Adrenal gland (tissue), 9 donors: ENCODE measurements at regions not wholly inside any gene's neighbourhood (a gene's known extent, or its start where the extent isn't known, plus 50 kb on each side); places are given as distances from the start of the nearest gene placed in this dataset.

Experiments used
- DNase-seq, 7 donors: peaks; one replicate each; pipeline ENCODE4 v3.0.0-alpha.2; 2019 to 2020
- H3K27ac ChIP-seq, 5 donors: fragments of 200-600 bp; sonication (generic) in 4 of 5; 1 replicate in 3 of 5; 2 replicates in 2 of 5; pipeline versions ENCODE4 v1.5.1 to v1.8.0; 2016 to 2020; ENCODE audit warnings: mild to moderate bottlenecking in 1 of 5
- H3K27me3 ChIP-seq: fragments of 200-600 bp; 2 replicates; pipeline ENCODE4 v1.8.0; 2021
- H3K36me3 ChIP-seq, 2 donors: fragments of 200-600 bp; replicated peaks in 1 of 2; 1 replicate in 1 of 2; 2 replicates in 1 of 2; pipeline versions ENCODE4 v1.5.1 to v1.8.0; 2018 to 2022
- H3K4me1 ChIP-seq, 2 donors: fragments of 200-600 bp; replicated peaks in 1 of 2; 1 replicate in 1 of 2; 2 replicates in 1 of 2; pipeline versions ENCODE4 v1.5.1 to v1.8.0; 2018 to 2021
- H3K4me3 ChIP-seq, 4 donors: fragments of 200-600 bp; sonication (generic) in 3 of 4; one replicate each; pipeline ENCODE4 v1.5.1; 2016 to 2018
- H3K9me3 ChIP-seq, 3 donors: fragments of 200-600 bp; sonication (generic) in 1 of 3; replicated peaks in 1 of 3; 1 replicate in 2 of 3; 2 replicates in 1 of 3; pipeline versions ENCODE4 v1.5.1 to v1.8.0; 2016 to 2021
- CTCF ChIP-seq, 6 experiments: fragments of 450-650 bp in 4 of 6; fragments of 200-600 bp in 2 of 6; sonication (generic) in 1 of 6; IDR thresholded peaks; 1 replicate in 5 of 6; 2 replicates in 1 of 6; pipeline versions ENCODE4 v1.5.1 to v1.8.0; 2016 to 2021; ENCODE audit warnings: antibody characterized with exemption in 6 of 6, mild to moderate bottlenecking in 2 of 6, moderate library complexity in 1 of 6
- POLR2A ChIP-seq, 2 donors: fragments of 450-650 bp; IDR thresholded peaks; one replicate each; pipeline ENCODE4 v1.6.1; 2017; ENCODE audit warnings: antibody characterized with exemption in 2 of 2, mild to moderate bottlenecking in 2 of 2, moderate library complexity in 1 of 2
- WGBS, 4 donors: extraction: QIAGEN DNeasy Blood & Tissue Kit in 2 of 4; methylation state at CpG; one replicate each; pipeline versions ENCODE4 v1.1.5 to v1.1.7; 2013 to 2017; 5-methylcytosine and 5-hydroxymethylcytosine counted together
- intact Hi-C, 2 donors: fragments of 100-400 bp; cut with DNase I; formaldehyde crosslinking; loops; one replicate each; pipeline versions ENCODE4 v1.14.1 to v1.15.0; 2022 to 2023
- donor health status: healthy with polysubstance abuse.
- donor health status: Bipolar disorder and iron deficiency.
- donor health status: DM: yes; HTN: yes; CAD: no.
- donor health status: DM: no; HTN: no; CAD: no.
- donor health status: DM: no; HTN: no; CAD: no.

- H3K27me3 ChIP-seq = no peaks in the 10 kb centered on the region
Observed at GRCh38 chr7:98463837-98464557, 63.1 kb upstream of the BAIAP2L1 start.

GRCh38 chr7:98462911-98463633 is 62.2 kb upstream of the BAIAP2L1 start:
- no peaks in the 10 kb centered on the region for H3K36me3 ChIP-seq
- no peaks in the 10 kb centered on the region for H3K27me3 ChIP-seq
- no peak overlapping the region for H3K4me3 ChIP-seq
- WGBS, 4 donors = 42 to 49% (median 45%) methylated on average over 9 of the region's 9 CpGs
- intact Hi-C loops = no loop called here
- no peaks in the 10 kb centered on the region for H3K4me1 ChIP-seq
- DNase-seq = no peak
- no peak overlapping the region for H3K27ac ChIP-seq
- no peak for TF ChIP-seq CTCF (IDR thresholded peaks at IDR 0.05)
- no peak for TF ChIP-seq POLR2A (IDR thresholded peaks at IDR 0.05)
- H3K9me3 ChIP-seq = no peaks in the 10 kb centered on the region

More at GRCh38 chr7:98463837-98464557, 63.1 kb upstream of the BAIAP2L1 start:
- no peak for TF ChIP-seq POLR2A (IDR thresholded peaks at IDR 0.05)
- no peak for TF ChIP-seq CTCF (IDR thresholded peaks at IDR 0.05)
- H3K4me1 ChIP-seq = no peaks in the 10 kb centered on the region
- no peak overlapping the region for H3K4me3 ChIP-seq
- intact Hi-C loops = no loop called here
- DNase-seq = no peak
- H3K36me3 ChIP-seq = no peaks in the 10 kb centered on the region
- 75 to 77% (median 76%) methylated on average over 9 of the region's 9 CpGs for WGBS, 4 donors
- H3K27ac ChIP-seq = no peak overlapping the region
- H3K9me3 ChIP-seq = no peaks in the 10 kb centered on the region

GRCh38 chr7:98460902-98461301 is 60.0 kb upstream of the BAIAP2L1 start:
- intact Hi-C loops = no loop called here
- H3K9me3 ChIP-seq = no peaks in the 10 kb centered on the region
- no peak overlapping the region for H3K4me3 ChIP-seq
- WGBS, 4 donors = 72 to 85% (median 83%) methylated on average over 3 of the region's 3 CpGs
- H3K27me3 ChIP-seq = no peaks in the 10 kb centered on the region
- no peaks in the 10 kb centered on the region for H3K4me1 ChIP-seq
- no peak overlapping the region for H3K27ac ChIP-seq
- TF ChIP-seq POLR2A (IDR thresholded peaks at IDR 0.05) = no peak
- TF ChIP-seq CTCF (IDR thresholded peaks at IDR 0.05) = no peak
- no peaks in the 10 kb centered on the region for H3K36me3 ChIP-seq
- DNase-seq = no peak

GRCh38 chr7:98459529-98459928 is 58.6 kb upstream of the BAIAP2L1 start:
- DNase-seq = no peak
- 69 to 84% (median 80%) methylated on average over 4 of the region's 4 CpGs for WGBS, 4 donors
- Histone ChIP-seq H3K36me3 (no peaks in the 10 kb centered on the region), H3K9me3 (no peaks in the 10 kb centered on the region), H3K4me3 (no peak overlapping the region), H3K27ac (no peak overlapping the region), H3K27me3 (no peaks in the 10 kb centered on the region), H3K4me1 (no peaks in the 10 kb centered on the region)
- intact Hi-C loops = no loop called here
- TF ChIP-seq CTCF (IDR thresholded peaks at IDR 0.05) = no peak
- TF ChIP-seq POLR2A (IDR thresholded peaks at IDR 0.05) = no peak
